NCI-H774 (cell line): ENCODE measurements at regions not wholly inside any gene's neighbourhood (a gene's known extent, or its start where the extent isn't known, plus 50 kb on each side); places are given as distances from the start of the nearest gene placed in this dataset.

Experiments used
- DNase-seq: peaks from one replicate; lab custom pipeline; 2025; lab: John Stamatoyannopoulos, UW

GRCh38 chr2:128472789-128473174 is 154.1 kb upstream of the HS6ST1 start:
- no peak for DNase-seq

GRCh38 chr2:128473175-128474035 is 154.7 kb upstream of the HS6ST1 start:
- DNase-seq, result no peak

GRCh38 chr2:128474036-128474955 is 155.6 kb upstream of the HS6ST1 start:
- DNase-seq, result no peak

GRCh38 chr2:128474962-128475361 is 156.3 kb upstream of the HS6ST1 start:
- DNase-seq, result no peak

- DNase-seq, result no peak
Observed at GRCh38 chr2:128475427-128476211, 157.0 kb upstream of the HS6ST1 start.

GRCh38 chr2:128477026-128477820 is 158.6 kb upstream of the HS6ST1 start:
- DNase-seq, result no peak

GRCh38 chr2:128477891-128478290 is 159.2 kb upstream of the HS6ST1 start:
- no peak for DNase-seq

GRCh38 chr2:128485761-128486639 is 167.3 kb upstream of the HS6ST1 start:
- no peak for DNase-seq

GRCh38 chr2:128486640-128487375 is 168.1 kb upstream of the HS6ST1 start:
- DNase-seq, result no peak

- no peak for DNase-seq
Observed at GRCh38 chr2:128487650-128488387, 169.2 kb upstream of the HS6ST1 start.

GRCh38 chr2:128488434-128488833 is 169.8 kb upstream of the HS6ST1 start:
- DNase-seq, result no peak

GRCh38 chr2:128489526-128490273 is 171.0 kb upstream of the HS6ST1 start:
- DNase-seq, result no peak

GRCh38 chr2:128490321-128490720 is 171.7 kb upstream of the HS6ST1 start:
- DNase-seq, result no peak

GRCh38 chr2:128490881-128491691 is 172.4 kb upstream of the HS6ST1 start:
- DNase-seq, result no peak

- DNase-seq, result no peak
Observed at GRCh38 chr2:128491692-128492244, 173.1 kb upstream of the HS6ST1 start.

- DNase-seq, result no peak
Observed at GRCh38 chr2:128492966-128493811, 174.5 kb upstream of the HS6ST1 start.
